22Rv1 (cell line): ENCODE measurements at regions not wholly inside any gene's neighbourhood (a gene's known extent, or its start where the extent isn't known, plus 50 kb on each side); places are given as distances from the start of the nearest gene placed in this dataset.

Experiments used
- ZFX ChIP-seq: fragments of 450-650 bp; IDR thresholded peaks from 2 replicates; pipeline ENCODE4 v1.6.1; 2017; ENCODE audit warnings: antibody characterized with exemption, borderline replicate concordance
- TF ChIP-seq, protein P1 (sequence below): fragments of 450-650 bp; IDR thresholded peaks from 2 replicates; pipeline ENCODE4 v1.5.1; 2017; ENCODE audit warnings: mild to moderate bottlenecking

DNA sequence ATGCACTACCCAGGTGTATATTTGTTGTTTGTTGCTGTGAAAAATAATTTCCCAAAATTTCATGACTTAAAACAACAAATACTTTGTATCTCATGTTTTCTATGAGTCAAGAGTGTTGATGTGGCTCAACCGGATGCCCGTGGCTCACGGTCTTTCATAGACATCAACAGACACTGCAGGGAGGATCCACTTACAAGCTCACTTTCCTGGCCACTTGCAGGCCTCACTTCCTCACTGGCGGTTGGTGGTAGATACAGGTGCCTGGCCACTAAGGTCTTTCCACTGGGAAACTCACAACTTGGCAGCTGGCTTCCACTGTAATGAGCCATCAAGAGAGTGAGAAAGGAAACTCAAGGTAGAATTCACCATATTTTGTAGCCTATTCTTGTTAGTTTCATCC lies 662.9 kb downstream of the IRS1 start:
- TF ChIP-seq, protein P1, sequence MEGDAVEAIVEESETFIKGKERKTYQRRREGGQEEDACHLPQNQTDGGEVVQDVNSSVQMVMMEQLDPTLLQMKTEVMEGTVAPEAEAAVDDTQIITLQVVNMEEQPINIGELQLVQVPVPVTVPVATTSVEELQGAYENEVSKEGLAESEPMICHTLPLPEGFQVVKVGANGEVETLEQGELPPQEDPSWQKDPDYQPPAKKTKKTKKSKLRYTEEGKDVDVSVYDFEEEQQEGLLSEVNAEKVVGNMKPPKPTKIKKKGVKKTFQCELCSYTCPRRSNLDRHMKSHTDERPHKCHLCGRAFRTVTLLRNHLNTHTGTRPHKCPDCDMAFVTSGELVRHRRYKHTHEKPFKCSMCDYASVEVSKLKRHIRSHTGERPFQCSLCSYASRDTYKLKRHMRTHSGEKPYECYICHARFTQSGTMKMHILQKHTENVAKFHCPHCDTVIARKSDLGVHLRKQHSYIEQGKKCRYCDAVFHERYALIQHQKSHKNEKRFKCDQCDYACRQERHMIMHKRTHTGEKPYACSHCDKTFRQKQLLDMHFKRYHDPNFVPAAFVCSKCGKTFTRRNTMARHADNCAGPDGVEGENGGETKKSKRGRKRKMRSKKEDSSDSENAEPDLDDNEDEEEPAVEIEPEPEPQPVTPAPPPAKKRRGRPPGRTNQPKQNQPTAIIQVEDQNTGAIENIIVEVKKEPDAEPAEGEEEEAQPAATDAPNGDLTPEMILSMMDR: no peak
- TF ChIP-seq ZFX: no peak
